ENCODE measurements at regions not wholly inside any gene's neighbourhood (a gene's known extent, or its start where the extent isn't known, plus 50 kb on each side); places are given as distances from the start of the nearest gene placed in this dataset.

GRCh38 chr2:121966663-121967062 is 211.2 kb downstream of the TSN start:
- FAIRE-seq, result no peak
- H3K4me1 ChIP-seq (ENCODE audit: insufficient read depth, low read length), result no peaks in the 10 kb centered on the region

GRCh38 chr2:121969166-121969565 is 213.7 kb downstream of the TSN start:
- peaks cover 19% of the 10 kb centered on the region for H3K27me3 Mint-ChIP-seq (ENCODE audit: low read depth, unreplicated experiment)
- Histone ChIP-seq H3K4me1 (ENCODE audit: insufficient read depth, low read length) (no peaks in the 10 kb centered on the region), H2AFZ (ENCODE audit: low read depth, low read length) (no peak overlapping the region), H4K20me1 (ENCODE audit: insufficient read depth, low read length) (no peaks in the 10 kb centered on the region), H3K4me3 (ENCODE audit: insufficient read depth, low read depth, low read length) (no peak overlapping the region), H3K27me3 (ENCODE audit: insufficient read depth, low read length) (peaks cover 12% of the 10 kb centered on the region), H3K9ac (ENCODE audit: low read length) (no peak overlapping the region), H3K79me2 (ENCODE audit: insufficient read depth, low read length) (no peaks in the 10 kb centered on the region), H3K27ac (ENCODE audit: low read depth, low read length) (no peak overlapping the region), H3K4me2 (ENCODE audit: low read length) (no peak overlapping the region), H3K36me3 (ENCODE audit: insufficient read depth, low read length) (no peaks in the 10 kb centered on the region), H3K9me3 (ENCODE audit: insufficient read depth, low read depth, low read length) (no peaks in the 10 kb centered on the region)
- no peak overlapping the region for H3K4me3 Mint-ChIP-seq (ENCODE audit: unreplicated experiment)
- no peaks in the 10 kb centered on the region for H3K4me1 Mint-ChIP-seq (ENCODE audit: low read depth, unreplicated experiment)
- H3K36me3 Mint-ChIP-seq (ENCODE audit: low read depth, unreplicated experiment), result peaks cover 3% of the 10 kb centered on the region
- H3K9me3 Mint-ChIP-seq (ENCODE audit: unreplicated experiment), result peaks cover 4% of the 10 kb centered on the region
- no peak for DNase-seq (ENCODE audit: low read depth)
- FAIRE-seq, result no peak
- TF ChIP-seq CTCF (IDR thresholded peaks at IDR 0.05; ENCODE audit: insufficient read depth, low read depth, low read length) (no peak), EZH2 (IDR thresholded peaks at IDR 0.05; ENCODE audit: insufficient read depth, low read length) (no peak)
- no peak overlapping the region for H3K27ac Mint-ChIP-seq (ENCODE audit: unreplicated experiment)

More at GRCh38 chr2:121966663-121967062, 211.2 kb downstream of the TSN start:
- H3K9me3 ChIP-seq (ENCODE audit: insufficient read depth, low read depth, low read length), result no peaks in the 10 kb centered on the region
- peaks cover 8% of the 10 kb centered on the region for H3K27me3 ChIP-seq (ENCODE audit: insufficient read depth, low read length)
- H3K4me2 ChIP-seq (ENCODE audit: low read length), result no peak overlapping the region
- TF ChIP-seq EZH2 (IDR thresholded peaks at IDR 0.05; ENCODE audit: insufficient read depth, low read length) (no peak), CTCF (IDR thresholded peaks at IDR 0.05; ENCODE audit: insufficient read depth, low read depth, low read length) (no peak)
- H3K36me3 ChIP-seq (ENCODE audit: insufficient read depth, low read length), result no peaks in the 10 kb centered on the region
- no peaks in the 10 kb centered on the region for H4K20me1 ChIP-seq (ENCODE audit: insufficient read depth, low read length)
- H3K27ac ChIP-seq (ENCODE audit: low read depth, low read length), result no peak overlapping the region
- Mint-ChIP-seq H3K4me3 (ENCODE audit: unreplicated experiment) (no peak overlapping the region), H3K27ac (ENCODE audit: unreplicated experiment) (no peak overlapping the region), H3K27me3 (ENCODE audit: low read depth, unreplicated experiment) (peaks cover 19% of the 10 kb centered on the region), H3K9me3 (ENCODE audit: unreplicated experiment) (peaks cover 6% of the 10 kb centered on the region), H3K4me1 (ENCODE audit: low read depth, unreplicated experiment) (no peaks in the 10 kb centered on the region), H3K36me3 (ENCODE audit: low read depth, unreplicated experiment) (peaks cover 3% of the 10 kb centered on the region)
- no peak overlapping the region for H3K9ac ChIP-seq (ENCODE audit: low read length)
- no peak overlapping the region for H2AFZ ChIP-seq (ENCODE audit: low read depth, low read length)
- H3K4me3 ChIP-seq (ENCODE audit: insufficient read depth, low read depth, low read length), result no peak overlapping the region
- H3K79me2 ChIP-seq (ENCODE audit: insufficient read depth, low read length), result no peaks in the 10 kb centered on the region
- no peak for DNase-seq (ENCODE audit: low read depth)

- H3K4me1 Mint-ChIP-seq (ENCODE audit: low read depth, unreplicated experiment), result no peaks in the 10 kb centered on the region
- H3K27ac Mint-ChIP-seq (ENCODE audit: unreplicated experiment), result no peak overlapping the region
- peaks cover 19% of the 10 kb centered on the region for H3K27me3 Mint-ChIP-seq (ENCODE audit: low read depth, unreplicated experiment)
- Histone ChIP-seq H3K9me3 (ENCODE audit: insufficient read depth, low read depth, low read length) (no peaks in the 10 kb centered on the region), H3K4me3 (ENCODE audit: insufficient read depth, low read depth, low read length) (no peak overlapping the region), H3K36me3 (ENCODE audit: insufficient read depth, low read length) (no peaks in the 10 kb centered on the region), H2AFZ (ENCODE audit: low read depth, low read length) (no peak overlapping the region), H3K79me2 (ENCODE audit: insufficient read depth, low read length) (no peaks in the 10 kb centered on the region), H4K20me1 (ENCODE audit: insufficient read depth, low read length) (no peaks in the 10 kb centered on the region), H3K27ac (ENCODE audit: low read depth, low read length) (no peak overlapping the region), H3K4me2 (ENCODE audit: low read length) (no peak overlapping the region), H3K27me3 (ENCODE audit: insufficient read depth, low read length) (peaks cover 12% of the 10 kb centered on the region), H3K4me1 (ENCODE audit: insufficient read depth, low read length) (no peaks in the 10 kb centered on the region), H3K9ac (ENCODE audit: low read length) (no peak overlapping the region)
- TF ChIP-seq EZH2 (IDR thresholded peaks at IDR 0.05; ENCODE audit: insufficient read depth, low read length) (no peak), CTCF (IDR thresholded peaks at IDR 0.05; ENCODE audit: insufficient read depth, low read depth, low read length) (no peak)
- H3K9me3 Mint-ChIP-seq (ENCODE audit: unreplicated experiment), result peaks cover 4% of the 10 kb centered on the region
- H3K36me3 Mint-ChIP-seq (ENCODE audit: low read depth, unreplicated experiment), result peaks cover 3% of the 10 kb centered on the region
- no peak overlapping the region for H3K4me3 Mint-ChIP-seq (ENCODE audit: unreplicated experiment)
- DNase-seq (ENCODE audit: low read depth) (no peak), FAIRE-seq (no peak)
Observed at GRCh38 chr2:121969766-121970639, 214.6 kb downstream of the TSN start.
